Fibroblast of gingiva (primary cell): ENCODE measurements at regions not wholly inside any gene's neighbourhood (a gene's known extent, or its start where the extent isn't known, plus 50 kb on each side); places are given as distances from the start of the nearest gene placed in this dataset.

Experiments used
- DNase-seq: peaks from one replicate; pipeline ENCODE4 v3.0.0-alpha.2; 2011; ENCODE audit warnings: low read depth

- DNase-seq: peak; percentile 70
Observed at GRCh38 chr20:56957737-56958553, 308.5 kb downstream of the BMP7 start.

- DNase-seq: no peak
Observed at GRCh38 chr20:56964901-56965300, 301.5 kb downstream of the BMP7 start.

GRCh38 chr20:56967916-56968315 is 298.5 kb downstream of the BMP7 start:
- no peak for DNase-seq

- no peak for DNase-seq
Observed at GRCh38 chr20:56968376-56969048, 297.9 kb downstream of the BMP7 start.

GRCh38 chr20:56974499-56975250 is 291.8 kb downstream of the BMP7 start:
- peak; percentile 64 for DNase-seq

- DNase-seq: no peak
Observed at GRCh38 chr20:56975838-56976237, 290.6 kb downstream of the BMP7 start.

GRCh38 chr20:56976336-56976735 is 290.1 kb downstream of the BMP7 start:
- DNase-seq: no peak

- no peak for DNase-seq
Observed at GRCh38 chr20:56978475-56978874, 288.0 kb downstream of the BMP7 start.

GRCh38 chr20:56979125-56979524 is 287.3 kb downstream of the BMP7 start:
- DNase-seq: no peak

- no peak for DNase-seq
Observed at GRCh38 chr20:56981301-56981700, 285.1 kb downstream of the BMP7 start.

GRCh38 chr20:56983813-56984212 is 282.6 kb downstream of the BMP7 start:
- DNase-seq: no peak

- no peak for DNase-seq
Observed at GRCh38 chr20:56985066-56985685, 281.3 kb downstream of the BMP7 start.

- DNase-seq: no peak
Observed at GRCh38 chr20:56986476-56986875, 280.0 kb downstream of the BMP7 start.

GRCh38 chr20:56986931-56987720 is 279.3 kb downstream of the BMP7 start:
- no peak for DNase-seq

- no peak for DNase-seq
Observed at GRCh38 chr20:56987986-56988385, 278.5 kb downstream of the BMP7 start.

GRCh38 chr20:56988446-56988845 is 278.0 kb downstream of the BMP7 start:
- DNase-seq: no peak

GRCh38 chr20:56989516-56989915 is 276.9 kb downstream of the BMP7 start:
- no peak for DNase-seq

GRCh38 chr20:56993020-56993559 is 273.4 kb downstream of the BMP7 start:
- DNase-seq: no peak

GRCh38 chr20:56994006-56994405 is 272.4 kb downstream of the BMP7 start:
- no peak for DNase-seq

GRCh38 chr20:56995149-56995548 is 271.3 kb downstream of the BMP7 start:
- DNase-seq: no peak

GRCh38 chr20:56995635-56996075 is 270.8 kb downstream of the BMP7 start:
- DNase-seq: no peak
